K562 (cell line): ENCODE measurements at regions not wholly inside any gene's neighbourhood (a gene's known extent, or its start where the extent isn't known, plus 50 kb on each side); places are given as distances from the start of the nearest gene placed in this dataset.

Source experiments
- ATAC-seq: fragments of 200-7000 bp; cut with Tn5 transposase; 3 replicates; pipeline ENCODE4 v1.9.1; 2020; ENCODE audit warnings: moderate library complexity
- BruUV-seq: library from RNA; stranded (reverse); fragments of 400-500 nt; replicated peaks from 2 replicates; lab custom pipeline; 2021; lab: Mats Ljungman, UMichigan
- CTCF ChIA-PET: fragments of 300-600 bp; formaldehyde crosslinking; extraction: SDS; loops from one replicate; lab custom pipeline; 2021; ENCODE audit warnings: low intra/inter-chr PET ratio; lab: Yijun Ruan, JAX
- POLR2A ChIA-PET: fragments of 300-600, 350-650 bp; sonication (Branson Sonifier 250); formaldehyde crosslinking; extraction: SDS; loops from one replicate; lab custom pipeline; 2021; ENCODE audit warnings: antibody characterized with exemption, inconsistent platforms; lab: Yijun Ruan, JAX
- DNase-seq, 4 experiments: peaks; one replicate each; pipeline versions ENCODE4 v3.0.0 to v3.0.0-alpha.2; 2011 to 2018; ENCODE audit warnings: low spot score in 3 of 4, mixed read lengths in 3 of 4; ENCODE audit errors: extremely low read depth in 1 of 4
- FAIRE-seq: peaks from 2 replicates; lab custom pipeline; 2011; peaks lifted over from hg19 to GRCh38; lab: Jason Lieb, UNC
- H2AFZ ChIP-seq: 2 replicates; pipeline ENCODE4 v1.6.0; 2011; ENCODE audit warnings: low read depth, low read length, control low read depth, inconsistent platforms
- H3K27ac ChIP-seq: fragments of 200-600 bp; 3 replicates; pipeline ENCODE4 v1.8.0; 2011; ENCODE audit warnings: low read depth, mild to moderate bottlenecking, control low read depth, inconsistent platforms, low read length, moderate library complexity, mixed read lengths; ENCODE audit errors: extremely low read depth
- H3K27me3 ChIP-seq, 2 experiments: fragments of 300-600 bp in 1 of 2; 2 replicates in 1 of 2; 3 replicates in 1 of 2; pipeline versions ENCODE4 v1.6.0 to v1.8.0; 2011; ENCODE audit warnings: inconsistent platforms in 2 of 2, low read length in 2 of 2, mild to moderate bottlenecking in 1 of 2, mixed read lengths in 1 of 2, moderate library complexity in 1 of 2; ENCODE audit not compliant: control insufficient read depth in 2 of 2, insufficient read depth in 2 of 2
- H3K36me3 ChIP-seq: fragments of 300-600 bp; 3 replicates; pipeline ENCODE4 v1.8.0; 2011; ENCODE audit warnings: mild to moderate bottlenecking, low read length, inconsistent platforms; ENCODE audit not compliant: control insufficient read depth, insufficient read depth
- H3K4me1 ChIP-seq, 2 experiments: fragments of 200-600 bp in 1 of 2; replicated peaks in 1 of 2; 2 replicates in 1 of 2; 3 replicates in 1 of 2; pipeline versions ENCODE4 v1.5.1 to v1.8.0; 2011; ENCODE audit warnings: inconsistent platforms in 2 of 2, low read length in 2 of 2, mild to moderate bottlenecking in 1 of 2, mixed read lengths in 1 of 2, moderate library complexity in 1 of 2; ENCODE audit not compliant: control insufficient read depth in 2 of 2, insufficient read depth in 2 of 2
- H3K4me2 ChIP-seq: 2 replicates; pipeline ENCODE4 v1.6.1; 2011; ENCODE audit warnings: low read length, control low read depth, inconsistent platforms, mixed read lengths; ENCODE audit not compliant: insufficient read depth
- H3K4me3 ChIP-seq: fragments of 200-600 bp; sonication (generic), shearing (Covaris generic); 2 replicates; pipeline ENCODE4 v1.5.1; 2016; ENCODE audit warnings: control low read depth, inconsistent platforms
- H3K79me2 ChIP-seq: fragments of 200-600 bp; 3 replicates; pipeline ENCODE4 v1.8.0; 2011; ENCODE audit warnings: low read length, inconsistent platforms; ENCODE audit not compliant: control insufficient read depth, insufficient read depth
- H3K9ac ChIP-seq, 2 experiments: 2 replicates each; pipeline versions ENCODE4 v1.6.0 to v1.6.1; 2011; ENCODE audit warnings: low read depth in 2 of 2, low read length in 2 of 2, control low read depth in 1 of 2, inconsistent platforms in 1 of 2, mild to moderate bottlenecking in 1 of 2, mixed read lengths in 1 of 2; ENCODE audit not compliant: insufficient read depth in 1 of 2
- H3K9me1 ChIP-seq: one replicate; pipeline ENCODE4 v1.6.0; 2011; ENCODE audit warnings: inconsistent platforms, mild to moderate bottlenecking, low read length, moderate library complexity; ENCODE audit not compliant: control insufficient read depth, insufficient read depth
- H3K9me3 ChIP-seq: replicated peaks from 2 replicates; pipeline ENCODE4 v1.5.1; 2011; ENCODE audit warnings: low read depth, low read length, inconsistent platforms; ENCODE audit not compliant: control insufficient read depth, insufficient read depth
- H4K20me1 ChIP-seq: replicated peaks from 2 replicates; pipeline ENCODE4 v1.6.1; 2011; ENCODE audit warnings: low read length, inconsistent platforms, mixed read lengths; ENCODE audit not compliant: control insufficient read depth, insufficient read depth
- EWSR1 ChIP-seq: fragments of 450-650 bp; IDR thresholded peaks from 2 replicates; pipeline ENCODE4 v1.6.1; 2018; ENCODE audit warnings: borderline replicate concordance, mild to moderate bottlenecking, low read depth, moderate library complexity; ENCODE audit not compliant: partially characterized antibody
- GMEB1 ChIP-seq: fragments of 250-450 bp; sonication (Bioruptor Pico); IDR thresholded peaks from 2 replicates; pipeline ENCODE4 v1.4.0; 2020; ENCODE audit warnings: mild to moderate bottlenecking
- HDAC6 ChIP-seq: IDR thresholded peaks from 2 replicates; pipeline ENCODE4 v1.6.1; 2012; ENCODE audit warnings: low read depth, mild to moderate bottlenecking, control low read depth, inconsistent platforms, low read length, moderate library complexity
- IRF2 ChIP-seq: sonication (generic); formaldehyde crosslinking; IDR thresholded peaks from 2 replicates; pipeline ENCODE4 v1.8.1; 2022; ENCODE audit warnings: mild to moderate bottlenecking, missing genetic modification reagents
- KLF13 ChIP-seq: fragments of 450-650 bp; IDR thresholded peaks from 2 replicates; pipeline ENCODE4 v1.6.1; 2016; ENCODE audit warnings: missing genetic modification characterization, low read depth, mild to moderate bottlenecking, missing compliant biosample characterization, moderate library complexity, borderline replicate concordance
- POLR3G ChIP-seq: IDR thresholded peaks from 2 replicates; pipeline ENCODE4 v1.6.1; 2011; ENCODE audit not compliant: insufficient read length, insufficient replicate concordance; ENCODE audit errors: extremely low read depth
- RBM39 ChIP-seq: fragments of 200-400 bp; formaldehyde crosslinking; optimal IDR thresholded peaks from 2 replicates; pipeline ENCODE3; 2018; ENCODE audit warnings: low read depth, low read length
- SETDB1 ChIP-seq: IDR thresholded peaks from one replicate; pipeline ENCODE4 v1.6.1; 2012; ENCODE audit warnings: low read length, control low read depth, inconsistent platforms
- SMAD3 ChIP-seq: fragments of 450-650 bp; formaldehyde crosslinking; conservative IDR thresholded peaks from 2 replicates; pipeline ENCODE4 v1.4.0; 2020; ENCODE audit warnings: mild to moderate bottlenecking
- SREBF1 ChIP-seq: fragments of 150-350 bp; IDR thresholded peaks from 2 replicates; pipeline ENCODE4 v1.6.1; 2014; ENCODE audit warnings: antibody characterized with exemption, low read depth, low read length, borderline replicate concordance
- TCF7L2 ChIP-seq: fragments of 150-350 bp; IDR thresholded peaks from 2 replicates; pipeline ENCODE4 v1.6.1; 2016; ENCODE audit warnings: low read depth, mild to moderate bottlenecking, low read length, moderate library complexity
- USF2 ChIP-seq: sonication (generic); formaldehyde crosslinking; IDR thresholded peaks from 2 replicates; pipeline ENCODE4 v1.5.0; 2020; ENCODE audit warnings: missing genetic modification reagents
- ZNF57 ChIP-seq: fragments of 450-650 bp; formaldehyde crosslinking; IDR thresholded peaks from 2 replicates; pipeline ENCODE4 v1.4.0; 2020; ENCODE audit warnings: mild to moderate bottlenecking, moderate library complexity
- ZNF699 ChIP-seq: fragments of 250-450 bp; sonication (Bioruptor Pico); IDR thresholded peaks from 2 replicates; pipeline ENCODE4 v1.8.0; 2021; ENCODE audit warnings: mild to moderate bottlenecking, moderate library complexity; ENCODE audit not compliant: insufficient replicate concordance
- WGBS: fragments of 100-300 bp; shearing (Covaris generic); methylation state at CpG from one replicate; pipeline ENCODE4 v1.1.6; 2016; ENCODE audit warnings: low coverage, mixed read lengths; ENCODE audit not compliant: insufficient coverage; ENCODE audit errors: missing lambda C conversion rate; 5-methylcytosine and 5-hydroxymethylcytosine counted together
- in situ Hi-C: fragments of 300-500 bp; cut with MboI; formaldehyde crosslinking; loops from 4 replicates; pipeline ENCODE4 v1.15.0; 2018; ENCODE audit warnings: inconsistent platforms, mixed read lengths
- intact Hi-C: fragments of 100-400 bp; cut with micrococcal nuclease; formaldehyde crosslinking; loops from 2 replicates; pipeline ENCODE4 v1.14.2; 2022

- no peak for TF ChIP-seq GMEB1 (CRISPR knock-in tag)
- TF ChIP-seq USF2: no peak
- TF ChIP-seq RBM39: no peak
- no peak for TF ChIP-seq TCF7L2
- TF ChIP-seq EWSR1: no peak
- no peak for TF ChIP-seq ZNF57 (CRISPR knock-in tag)
- TF ChIP-seq IRF2 (CRISPR knock-in tag): no peak
- no peak for TF ChIP-seq KLF13 (tag)
Measured at GRCh38 chr22:33202455-33202854, 144.3 kb upstream of the SYN3 start (continued).

DNA sequence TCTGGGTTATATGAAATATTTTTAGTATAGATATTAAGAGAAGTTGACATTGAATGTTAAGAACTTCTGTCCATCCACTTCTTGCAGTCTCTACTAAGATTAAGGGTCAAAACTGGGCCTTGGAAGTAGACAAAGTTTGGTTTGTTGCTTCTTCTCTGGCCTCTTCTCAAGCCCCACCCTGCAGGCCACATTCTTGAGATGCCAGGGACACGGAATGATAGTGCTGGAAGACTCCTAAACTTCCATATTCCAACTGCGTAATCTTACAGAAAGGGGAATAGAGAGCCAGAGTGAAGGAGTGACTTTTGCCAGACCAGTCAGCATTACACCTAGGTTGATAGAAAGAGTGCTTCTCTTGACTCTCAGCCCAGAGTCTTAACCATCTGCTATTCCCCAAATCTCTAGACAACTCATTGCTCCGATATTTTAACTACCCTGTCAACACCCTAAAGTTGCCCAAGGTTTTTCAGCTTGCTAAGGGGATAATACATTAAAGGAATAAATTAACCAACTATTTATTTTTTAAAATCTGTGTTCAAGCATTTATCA is 136.4 kb upstream of the SYN3 start:
- Histone ChIP-seq H3K4me2 (no peak overlapping the region), H3K27me3 (no peaks in the 10 kb centered on the region), H3K9me3 (no peaks in the 10 kb centered on the region), H2AFZ (no peak overlapping the region), H3K27ac (no peak overlapping the region), H3K4me1 (no peaks in the 10 kb centered on the region), H4K20me1 (no peaks in the 10 kb centered on the region), H3K9ac (no peak overlapping the region), H3K36me3 (no peaks in the 10 kb centered on the region), H3K9me1 (no peaks in the 10 kb centered on the region), H3K4me3 (no peak overlapping the region), H3K79me2 (no peaks in the 10 kb centered on the region)
- DNase-seq: no peak
- POLR2A ChIA-PET: no interaction called here
- no TSS peak for BruUV-seq
- ATAC-seq: no peak
- FAIRE-seq: no peak
- TF ChIP-seq POLR3G (no peak), ZNF699 (CRISPR knock-in tag) (no peak), SETDB1 (no peak), HDAC6 (no peak), SMAD3 (CRISPR knock-in tag) (no peak), SREBF1 (no peak)
- intact Hi-C loops (no loop called here), in situ Hi-C loops (no loop called here)
- CTCF ChIA-PET: no interaction called here
- 0% methylated on average over 3 of the region's 3 CpGs for WGBS
